GM19395 (cell line): ENCODE measurements at regions not wholly inside any gene's neighbourhood (a gene's known extent, or its start where the extent isn't known, plus 50 kb on each side); places are given as distances from the start of the nearest gene placed in this dataset.
"Not testable (repeated sequence)": the region's sequence is repeated elsewhere in the genome, so short reads cannot be mapped to it uniquely, and the experiment has no call there.

Experiments used
- ATAC-seq: cut with Tn5 transposase; IDR thresholded peaks from one replicate; pipeline ENCODE4 v1.9.1; 2021; ENCODE audit warnings: mild to moderate bottlenecking, moderate library complexity; ENCODE audit not compliant: unreplicated experiment

DNA sequence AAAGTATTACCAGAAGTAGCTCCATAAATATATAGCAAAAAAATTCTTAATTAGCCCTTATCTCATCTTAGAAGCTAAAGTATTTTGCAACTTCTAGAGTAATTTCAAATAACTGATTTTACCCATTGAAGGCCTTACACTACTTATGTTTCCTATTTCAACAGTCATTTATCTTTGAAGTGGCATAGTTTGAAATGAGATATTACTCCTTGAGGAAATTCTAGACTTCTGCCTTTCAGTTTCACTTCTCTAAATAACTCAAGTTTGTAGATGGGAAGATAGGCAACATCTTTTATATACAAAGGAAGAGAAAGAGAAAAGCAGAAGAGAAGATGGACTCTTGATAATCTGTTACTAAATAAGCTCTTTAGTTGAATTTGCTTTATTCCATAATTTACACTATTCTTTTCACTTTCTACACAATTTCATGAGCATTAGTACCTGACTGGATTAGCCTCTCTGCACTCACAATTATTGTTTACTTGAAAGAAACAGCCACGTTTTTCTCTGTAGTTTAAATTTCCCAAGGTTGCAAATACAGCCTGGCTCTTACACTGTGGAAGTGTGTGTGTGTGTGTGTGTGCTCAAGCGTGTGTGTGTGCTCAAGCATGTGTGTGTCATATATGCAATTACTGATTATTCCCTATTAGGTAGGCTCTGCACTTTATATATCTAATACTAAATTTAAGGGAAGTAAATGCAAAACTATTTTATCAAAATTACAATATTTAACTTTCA lies 60.6 kb upstream of the EMB start:
- ATAC-seq, result peak; percentile 100

DNA sequence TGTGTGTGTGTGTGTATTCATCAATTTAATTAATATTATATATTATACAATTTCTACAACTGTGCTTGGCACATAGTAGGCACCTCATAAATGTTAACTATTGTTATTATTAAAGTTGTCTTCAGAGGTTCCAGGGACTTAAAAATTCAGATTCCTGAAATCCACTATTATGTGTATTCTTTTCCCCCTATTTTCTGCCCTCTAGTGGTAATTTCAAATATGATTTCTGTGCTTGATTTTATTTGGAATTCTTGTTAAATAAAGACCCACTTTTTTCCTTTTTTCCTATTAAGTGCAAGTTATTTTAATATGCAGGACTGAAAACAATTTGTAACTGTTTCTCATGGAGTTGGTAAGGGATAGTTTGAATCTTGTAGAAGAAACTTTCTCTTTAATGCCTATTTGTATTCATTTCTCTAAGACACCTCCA lies 72.0 kb upstream of the EMB start:
- not testable (repeated sequence) for ATAC-seq

DNA sequence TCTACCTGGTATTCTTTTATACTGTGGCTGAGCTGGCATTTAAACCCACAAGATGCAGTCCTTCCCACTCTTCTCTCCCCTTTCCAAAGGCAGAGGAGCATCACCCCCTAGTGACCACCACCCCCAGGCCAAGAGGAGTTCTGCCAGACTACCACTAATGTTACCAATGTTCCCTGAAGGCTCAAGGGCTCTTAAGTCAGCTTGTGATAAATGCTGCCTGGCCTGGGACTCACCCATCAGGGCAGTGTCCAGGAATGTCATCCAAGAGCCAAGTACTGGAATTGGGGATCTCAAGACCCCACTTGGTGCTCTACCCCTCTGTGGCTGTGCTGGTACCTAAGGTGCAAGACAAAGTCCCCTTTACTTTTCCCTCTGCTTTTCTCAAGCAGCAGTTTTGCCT lies 80.0 kb upstream of the EMB start:
- ATAC-seq, result not testable (repeated sequence)

DNA sequence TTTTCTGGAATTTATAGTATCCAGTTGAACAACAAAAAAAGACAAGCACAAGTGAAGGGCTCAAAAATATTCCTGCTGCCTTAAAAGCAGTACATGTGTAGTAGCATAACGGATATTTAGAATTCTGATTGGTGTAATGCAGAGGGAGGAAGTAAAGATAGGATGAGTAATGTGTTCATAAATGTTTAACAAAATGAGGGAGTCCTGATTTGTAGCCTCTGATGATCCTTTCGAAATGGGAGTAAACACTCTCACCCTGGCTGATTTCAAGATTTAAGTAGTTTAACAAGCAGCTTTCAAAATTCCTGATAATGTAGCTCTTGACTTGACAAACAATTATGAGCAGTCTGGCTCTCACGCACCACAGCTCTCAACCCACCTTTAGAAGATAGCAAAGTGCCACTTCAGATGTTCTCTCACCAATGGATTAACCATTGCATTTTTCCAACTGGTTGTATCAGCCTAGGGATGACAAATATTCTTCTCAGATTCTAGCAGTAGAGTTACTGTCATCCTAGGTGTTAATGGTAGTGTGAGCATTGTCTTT lies 86.5 kb upstream of the EMB start:
- ATAC-seq, result not testable (repeated sequence)

DNA sequence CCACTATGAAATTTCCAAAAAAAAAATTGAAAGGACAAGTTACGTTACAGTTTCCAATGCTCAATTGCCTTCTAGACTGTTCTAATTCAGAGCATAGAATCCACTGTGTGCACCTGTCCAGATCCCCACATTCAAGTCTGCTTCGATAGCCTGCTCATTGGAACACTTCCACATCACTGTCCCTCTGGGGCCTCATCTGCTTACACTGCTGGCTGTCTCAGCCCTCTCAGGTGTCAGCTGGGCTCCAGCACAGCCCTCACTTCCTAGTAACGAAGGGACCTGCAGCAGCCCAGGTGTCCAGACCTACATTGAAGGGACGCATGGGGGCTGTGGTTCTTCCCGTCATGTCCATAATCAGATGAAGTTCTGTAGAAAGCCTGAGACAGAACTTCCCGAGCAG lies 94.3 kb upstream of the EMB start:
- no peak for ATAC-seq

DNA sequence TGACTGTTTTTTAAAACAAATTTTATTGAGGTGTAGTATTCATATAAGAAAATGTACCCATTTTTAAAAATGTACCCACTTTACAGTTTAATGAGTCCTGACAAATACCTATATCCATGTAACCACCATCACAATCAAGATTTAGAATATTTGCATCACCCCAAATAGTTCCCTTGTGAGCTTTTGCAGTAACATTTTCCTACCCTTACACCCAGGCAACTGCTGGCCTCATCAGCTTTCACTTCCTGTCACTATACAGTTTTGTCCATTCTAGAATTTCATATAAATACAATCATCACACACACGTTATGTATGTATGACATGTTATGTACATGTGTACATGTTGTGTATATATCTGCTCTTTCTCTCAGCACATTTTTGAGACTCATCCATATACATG lies 96.4 kb upstream of the EMB start:
- ATAC-seq, result not testable (repeated sequence)

DNA sequence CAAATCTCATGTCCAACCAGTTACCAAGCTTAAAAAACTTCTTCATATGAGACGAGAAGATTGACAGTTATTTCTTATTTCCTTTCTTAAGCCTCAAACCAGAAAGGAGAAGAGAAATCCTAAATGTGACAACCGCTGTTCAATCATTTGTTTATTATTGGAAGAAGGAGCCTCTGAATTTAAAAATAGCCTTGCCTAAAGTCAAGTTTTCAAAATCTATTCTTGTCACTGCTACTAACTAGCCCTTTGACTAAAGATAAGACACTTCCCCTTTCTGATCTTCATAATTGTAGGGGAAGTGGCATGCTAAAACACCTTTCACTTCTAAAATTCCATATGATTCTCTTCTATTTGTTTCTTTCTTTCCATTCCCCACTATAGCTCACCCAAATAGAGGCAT lies 106.2 kb upstream of the EMB start:
- peak; percentile 96 for ATAC-seq

DNA sequence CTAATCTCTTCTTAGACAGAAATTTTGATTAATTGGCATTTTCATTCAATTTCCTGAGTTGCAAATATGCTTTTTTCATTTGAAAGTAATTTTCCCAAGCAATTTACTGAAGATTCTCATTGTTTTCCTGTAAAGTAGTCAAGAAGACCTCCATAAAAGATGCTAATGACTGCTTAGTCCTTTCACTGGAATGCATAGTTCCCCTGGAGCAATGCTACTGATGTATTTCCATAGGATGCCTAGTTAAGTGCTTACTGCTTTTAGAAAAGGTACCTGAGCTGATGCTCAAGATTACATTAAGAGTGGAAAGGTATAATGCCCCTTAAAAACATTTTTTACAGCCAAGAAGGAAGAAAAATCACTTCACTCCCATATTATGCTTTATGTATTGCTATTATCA lies 109.2 kb upstream of the EMB start:
- no peak for ATAC-seq

DNA sequence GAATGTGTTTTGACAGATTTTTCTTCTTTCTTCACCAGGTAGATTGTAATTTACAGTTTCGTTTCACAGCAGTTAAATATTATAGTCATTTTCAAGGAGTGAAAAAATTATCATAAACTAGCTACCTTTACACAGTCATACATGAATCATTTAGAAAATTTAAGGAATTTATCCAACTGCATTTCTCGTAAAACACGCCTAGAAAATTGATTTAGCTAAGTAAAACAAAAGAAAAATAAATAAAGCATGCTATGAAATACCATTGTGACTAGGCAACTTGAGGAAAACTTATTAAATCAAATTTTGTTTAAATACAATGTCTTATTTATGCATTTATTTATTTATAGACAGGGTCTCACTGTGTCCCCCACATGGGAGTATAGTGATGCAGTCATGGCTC lies 109.9 kb upstream of the EMB start:
- no peak for ATAC-seq

DNA sequence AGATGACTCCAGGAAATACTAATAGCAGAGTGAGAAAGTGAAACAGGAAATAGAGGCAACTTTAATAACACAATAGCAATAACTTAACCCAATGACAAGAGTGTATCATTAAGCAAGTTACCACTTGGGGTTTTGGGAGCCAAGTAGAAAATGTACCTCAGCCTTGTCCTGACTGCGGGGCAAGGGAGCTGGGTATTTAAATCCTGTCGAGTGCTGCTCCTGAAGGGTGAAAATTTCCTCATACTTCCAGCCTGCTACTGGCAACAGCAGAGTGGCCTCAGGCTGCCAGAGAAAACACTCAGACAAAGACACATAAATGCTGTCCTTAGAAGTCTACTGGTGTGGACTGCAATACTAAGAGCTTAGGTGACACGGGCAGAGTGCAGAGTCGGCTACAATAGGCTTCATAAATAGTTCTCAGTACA lies 112.5 kb upstream of the EMB start:
- ATAC-seq, result no peak

DNA sequence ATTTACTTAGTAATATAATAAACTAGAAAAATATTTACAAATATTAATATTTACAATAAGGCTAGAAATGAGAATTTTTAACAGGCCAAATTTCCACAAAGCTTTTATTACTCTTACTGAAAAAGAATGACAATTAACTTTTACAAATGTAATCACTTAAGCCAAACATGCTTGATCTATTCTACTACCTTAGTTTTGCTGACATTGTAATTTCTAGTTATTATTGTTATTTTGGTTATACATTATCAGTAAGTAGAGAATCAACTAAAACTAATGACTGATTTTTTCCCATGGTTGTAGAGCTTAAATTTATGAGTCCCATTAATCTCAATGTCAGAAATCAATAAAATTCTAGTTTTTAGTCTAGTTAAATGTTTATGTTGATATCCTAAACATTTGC lies 107.8 kb upstream of the PARP8 start:
- ATAC-seq, result not testable (repeated sequence)

DNA sequence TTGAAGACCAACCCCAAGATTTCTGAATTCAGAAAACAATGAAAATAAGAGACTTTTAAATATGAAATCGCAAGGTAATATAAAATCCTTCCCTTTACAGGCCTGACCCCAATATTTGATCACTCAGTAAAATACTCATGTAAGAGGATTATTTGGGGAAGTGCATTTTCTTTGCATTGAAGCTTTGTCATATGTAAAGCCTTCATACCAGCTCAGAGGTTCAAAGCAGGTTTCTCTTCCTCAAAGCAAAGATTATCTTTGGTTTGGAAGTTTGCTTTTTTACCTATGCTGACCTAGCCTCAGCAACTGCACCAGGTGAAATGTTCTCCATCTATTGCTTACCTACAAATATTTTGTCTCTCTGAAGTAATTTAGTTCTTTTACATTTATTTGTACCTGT lies 106.5 kb upstream of the PARP8 start:
- ATAC-seq, result peak; percentile 49

DNA sequence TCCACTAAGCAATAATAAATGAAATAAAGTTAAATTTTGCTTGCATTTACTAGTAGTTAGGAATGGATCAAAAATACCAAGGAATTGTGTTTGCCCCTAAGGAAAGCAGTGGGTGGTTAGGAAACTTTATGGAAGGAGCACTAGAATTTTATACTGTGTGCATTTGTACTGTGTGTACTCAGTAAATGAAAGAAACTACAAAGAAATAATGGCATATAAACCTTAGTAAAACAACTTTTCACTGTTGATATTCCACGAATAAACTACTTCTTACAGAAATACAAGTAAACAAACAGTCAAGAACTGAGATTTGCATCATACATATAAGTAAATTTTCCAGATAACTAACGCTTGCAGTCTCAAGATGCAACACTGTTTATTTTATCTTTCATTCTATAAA lies 103.7 kb upstream of the PARP8 start:
- ATAC-seq, result no peak

DNA sequence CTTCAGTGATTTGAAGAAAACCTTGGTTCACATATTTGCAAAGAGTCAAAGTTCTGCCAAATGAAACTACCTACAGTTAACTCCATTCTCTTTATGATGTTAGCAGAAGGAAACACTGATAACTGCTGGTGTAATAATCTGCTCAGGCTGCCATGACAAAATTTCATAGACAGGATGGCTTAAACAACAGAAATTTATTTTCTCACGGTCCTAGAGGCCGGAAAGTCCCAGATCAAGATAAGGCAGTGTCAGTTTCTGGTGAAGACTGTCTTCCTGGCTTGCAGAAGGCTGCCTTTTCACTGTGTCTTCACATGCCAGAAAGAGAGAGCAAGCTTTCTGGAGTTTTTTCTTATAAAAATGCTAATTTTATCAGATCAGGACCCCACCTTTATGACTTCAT lies 102.4 kb upstream of the PARP8 start:
- ATAC-seq, result peak; percentile 89

DNA sequence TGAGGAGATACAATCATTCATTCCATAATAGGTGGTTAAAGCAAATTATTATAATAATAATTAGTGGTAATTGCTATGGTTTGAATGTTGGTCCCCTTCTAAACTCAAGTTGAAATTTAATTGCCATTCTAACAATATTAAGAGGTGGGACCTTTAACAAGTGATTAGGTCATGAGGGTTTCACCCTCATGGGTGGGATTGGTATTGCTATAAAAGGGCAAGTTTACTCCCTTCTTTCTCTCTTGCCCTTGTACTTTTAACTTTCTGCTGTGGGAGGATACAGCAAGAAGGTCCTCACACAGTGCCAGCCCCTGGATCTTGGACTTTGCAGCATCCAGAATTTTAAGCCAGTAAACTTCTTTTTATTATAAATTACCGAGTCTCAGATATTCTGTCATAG lies 101.9 kb upstream of the PARP8 start:
- no peak for ATAC-seq

DNA sequence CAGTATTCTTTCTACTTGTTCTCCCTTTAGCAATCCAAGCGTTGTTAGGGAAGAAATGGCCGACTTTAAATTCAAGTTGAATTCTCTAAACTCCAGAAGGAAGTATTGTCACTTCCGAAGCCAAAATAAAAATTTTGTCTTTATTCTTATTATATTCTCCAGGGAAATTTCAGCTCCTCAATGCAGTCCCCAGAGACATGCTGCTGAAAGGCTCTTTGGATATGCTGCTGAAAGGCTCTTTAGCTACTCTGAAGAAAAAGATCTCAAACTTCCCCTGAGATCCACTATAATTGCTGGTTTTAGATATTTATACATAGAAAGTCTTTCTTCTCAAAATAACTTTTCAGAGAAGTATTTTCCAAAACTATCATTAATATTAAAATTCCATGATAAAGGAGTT lies 92.3 kb upstream of the PARP8 start:
- ATAC-seq, result no peak

DNA sequence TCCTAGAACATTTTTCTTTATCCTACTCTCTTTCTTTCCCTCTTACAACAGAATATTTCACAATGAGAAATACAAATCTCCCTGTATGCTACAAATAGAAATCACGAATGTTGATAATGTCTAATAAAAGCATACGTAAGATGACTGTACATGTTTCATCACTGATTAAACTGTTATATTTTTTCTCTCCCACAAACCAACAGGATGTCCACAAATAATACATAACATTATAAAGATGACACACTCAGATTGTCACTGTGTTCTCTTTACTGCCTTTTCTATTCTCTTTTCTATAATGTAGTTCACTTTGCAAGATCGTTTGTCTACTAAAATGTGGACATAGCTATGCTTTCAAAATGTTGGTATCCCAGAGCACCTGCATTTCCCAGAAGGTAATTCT lies 90.7 kb upstream of the PARP8 start:
- ATAC-seq, result no peak

DNA sequence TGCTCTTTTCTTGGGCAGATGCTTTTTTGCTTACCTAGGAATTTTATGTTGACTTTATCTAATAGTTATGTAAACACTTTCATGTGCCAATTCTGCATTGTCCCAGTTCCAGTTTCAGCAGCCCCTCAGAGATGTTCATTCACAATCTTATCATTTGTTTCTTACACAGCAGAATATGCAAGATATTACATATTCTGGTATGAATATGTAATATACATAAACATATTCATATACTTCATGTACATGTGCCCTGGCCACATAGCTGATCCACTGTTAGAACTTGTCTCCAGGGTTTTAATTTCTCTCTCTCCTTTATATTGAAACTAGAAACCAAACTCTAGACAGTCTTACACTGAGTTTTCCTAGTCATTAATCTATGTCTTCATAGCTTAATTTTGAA lies 90.2 kb upstream of the PARP8 start:
- no peak for ATAC-seq

DNA sequence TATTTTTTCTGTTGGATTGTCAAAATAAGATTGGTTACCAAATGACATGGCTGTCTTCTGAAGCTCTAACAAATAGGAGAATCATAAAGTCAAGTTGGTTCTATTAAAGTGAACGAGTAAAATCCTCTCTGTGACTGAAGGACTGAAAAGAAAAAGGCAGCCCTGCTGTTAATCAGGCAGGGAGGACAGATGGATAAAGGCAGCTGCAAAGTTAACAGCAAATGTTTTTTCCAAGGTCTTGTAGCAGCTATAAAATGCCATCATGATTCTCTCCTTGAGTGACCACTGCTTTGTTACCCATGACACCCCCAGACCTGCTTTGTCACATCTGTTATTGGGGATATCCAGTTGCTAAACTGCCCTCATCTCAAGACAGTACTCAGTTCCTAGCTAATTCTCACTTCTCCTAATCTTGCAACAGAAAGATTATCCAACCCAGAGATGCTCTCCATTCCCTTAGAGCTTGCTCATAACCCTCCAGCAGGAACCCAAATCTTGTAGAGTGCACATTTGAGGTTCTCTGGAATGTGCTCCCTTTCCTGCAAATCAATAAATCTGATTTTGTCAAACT lies 89.7 kb upstream of the PARP8 start:
- no peak for ATAC-seq

DNA sequence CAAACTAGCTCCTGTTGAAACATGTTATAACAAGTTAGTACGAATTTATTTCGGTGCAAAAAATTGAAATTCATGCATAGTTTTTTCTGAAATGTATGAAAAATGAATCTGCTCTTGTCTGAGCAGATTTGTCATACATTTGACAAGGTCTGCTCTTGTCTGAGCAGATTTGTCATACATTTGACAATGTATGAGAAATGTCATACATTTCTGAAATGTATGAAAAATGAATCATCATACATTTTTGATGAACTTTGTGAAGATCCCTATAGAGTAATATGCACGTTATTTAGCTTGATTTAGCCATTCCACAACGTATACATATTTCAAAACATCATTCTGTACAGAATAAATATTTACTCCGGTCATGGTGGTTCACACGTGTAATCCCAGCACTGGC lies 85.9 kb upstream of the PARP8 start:
- ATAC-seq, result no peak

DNA sequence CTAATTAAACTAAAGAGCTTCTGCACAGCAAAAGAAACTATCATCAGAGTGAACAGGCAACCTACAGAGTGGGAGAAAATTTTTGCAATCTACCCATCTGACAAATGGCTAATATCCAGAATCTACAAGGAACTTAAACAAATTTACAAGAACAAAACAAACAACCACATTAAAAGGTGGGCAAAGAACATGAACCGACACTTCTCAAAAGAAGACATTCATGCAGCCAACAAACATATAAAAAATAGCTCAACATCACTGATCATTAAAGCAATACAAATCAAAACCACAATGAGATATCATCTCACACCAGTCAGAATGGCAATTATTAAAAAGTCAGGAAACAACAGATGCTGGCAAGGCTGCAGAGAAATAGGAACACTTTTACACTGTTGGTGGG lies 84.6 kb upstream of the PARP8 start:
- not testable (repeated sequence) for ATAC-seq

DNA sequence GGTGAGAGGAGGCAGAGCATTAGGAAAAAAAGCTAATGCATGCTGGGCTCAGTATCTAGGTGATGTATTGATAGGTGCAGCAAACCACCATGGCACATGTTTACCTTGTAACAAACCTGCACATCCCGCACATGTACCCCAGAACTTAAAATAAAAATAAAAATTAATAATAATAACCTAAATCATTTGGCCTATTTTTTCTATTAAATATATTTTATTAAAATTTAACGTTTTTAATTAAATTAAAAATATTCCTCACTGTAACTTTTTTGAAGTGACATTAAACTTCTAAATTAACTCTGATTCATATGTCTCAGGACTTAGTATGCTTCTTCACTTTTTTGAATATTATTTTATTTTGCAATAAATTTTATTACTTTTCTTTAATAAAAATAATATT lies 83.7 kb upstream of the PARP8 start:
- no peak for ATAC-seq

DNA sequence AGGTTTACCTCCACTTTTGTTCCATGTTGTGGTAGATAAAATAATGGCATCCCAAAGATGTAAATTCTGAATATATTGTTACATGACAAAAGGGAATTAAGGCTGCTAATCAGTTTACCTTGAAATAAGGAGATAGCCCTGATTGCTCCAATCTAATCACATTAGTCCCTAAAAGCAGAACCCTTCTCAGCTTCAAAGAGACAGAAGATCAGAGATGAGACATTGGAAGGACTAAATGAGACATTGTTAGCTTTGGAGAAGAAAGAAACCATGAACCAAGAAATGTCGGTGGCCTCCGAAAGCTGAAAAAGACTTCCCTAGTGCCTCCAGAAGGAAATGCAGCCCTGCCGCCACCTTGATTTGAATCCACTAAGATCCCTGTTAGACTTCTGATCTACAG lies 82.8 kb upstream of the PARP8 start:
- ATAC-seq, result no peak
